Common myeloid progenitor, CD34-positive (primary cell): ENCODE measurements at regions not wholly inside any gene's neighbourhood (a gene's known extent, or its start where the extent isn't known, plus 50 kb on each side); places are given as distances from the start of the nearest gene placed in this dataset.
A peak's percentile ranks its signal among the peaks of the same experiment; 100 is the strongest.

Source experiments
- CTCF ChIA-PET: fragments of 350-600 bp; sonication (Branson Sonifier 250); formaldehyde crosslinking; loops from one replicate; lab custom pipeline; 2021; ENCODE audit warnings: antibody characterized with exemption; lab: Charles Lee
- POLR2A ChIA-PET: fragments of 350-600 bp; sonication (Branson Sonifier 250); formaldehyde crosslinking; loops from one replicate; lab custom pipeline; 2021; ENCODE audit warnings: antibody characterized with exemption; lab: Charles Lee
- DNase-seq, 3 donors: peaks; one replicate each; pipeline versions ENCODE4 v3.0.0 to v3.0.0-alpha.2; 2013
- H3K27ac ChIP-seq, 2 experiments: 1 replicate in 1 of 2; 2 replicates in 1 of 2; pipeline ENCODE4 v1.7.0; 2013; ENCODE audit warnings: inconsistent platforms in 2 of 2, low read length in 2 of 2, mild to moderate bottlenecking in 2 of 2, low read depth in 1 of 2, moderate library complexity in 1 of 2; ENCODE audit not compliant: severe bottlenecking in 2 of 2, insufficient read depth in 1 of 2, poor library complexity in 1 of 2
- H3K27me3 ChIP-seq, 5 experiments: replicated peaks in 2 of 5; 1 replicate in 3 of 5; 2 replicates in 2 of 5; pipeline versions ENCODE4 v1.6.1 to v1.7.0; 2013; ENCODE audit warnings: low read length in 4 of 5, mild to moderate bottlenecking in 2 of 5, moderate library complexity in 2 of 5, inconsistent platforms in 1 of 5; ENCODE audit not compliant: insufficient read depth in 5 of 5, control insufficient read depth in 4 of 5
- H3K36me3 ChIP-seq, 4 experiments: 1 replicate in 2 of 4; 2 replicates in 2 of 4; pipeline versions ENCODE4 v1.6.1 to v1.7.0; 2013; ENCODE audit warnings: low read length in 3 of 4, control low read depth in 1 of 4, mild to moderate bottlenecking in 1 of 4; ENCODE audit not compliant: control insufficient read depth in 4 of 4, insufficient read depth in 4 of 4
- H3K4me1 ChIP-seq, 4 experiments: 1 replicate in 3 of 4; 2 replicates in 1 of 4; pipeline versions ENCODE4 v1.6.1 to v1.7.1; 2013; ENCODE audit warnings: low read length in 3 of 4, mild to moderate bottlenecking in 3 of 4, control low read depth in 1 of 4, inconsistent platforms in 1 of 4, moderate library complexity in 1 of 4; ENCODE audit not compliant: control insufficient read depth in 4 of 4, insufficient read depth in 4 of 4; ENCODE audit errors: control extremely low read depth in 1 of 4
- H3K4me3 ChIP-seq, 7 experiments: 1 replicate in 4 of 7; 2 replicates in 3 of 7; pipeline versions ENCODE4 v1.5.1 to v1.7.0; 2013; ENCODE audit warnings: mild to moderate bottlenecking in 7 of 7, low read length in 6 of 7, moderate library complexity in 6 of 7, inconsistent platforms in 2 of 7, low read depth in 2 of 7, control low read depth in 1 of 7; ENCODE audit not compliant: insufficient read depth in 4 of 7, control insufficient read depth in 1 of 7; ENCODE audit errors: extremely low read depth in 1 of 7
- H3K9me3 ChIP-seq, 5 experiments: 1 replicate in 4 of 5; 2 replicates in 1 of 5; pipeline versions ENCODE4 v1.6.1 to v1.7.1; 2013; ENCODE audit warnings: low read length in 4 of 5, mild to moderate bottlenecking in 2 of 5, inconsistent platforms in 1 of 5, low read depth in 1 of 5, moderate library complexity in 1 of 5; ENCODE audit not compliant: control insufficient read depth in 4 of 5, insufficient read depth in 2 of 5; ENCODE audit errors: control extremely low read depth in 1 of 5
- WGBS: methylation state at CpG from one replicate; pipeline ENCODE4 v1.1.5; 2013; ENCODE audit not compliant: insufficient coverage; 5-methylcytosine and 5-hydroxymethylcytosine counted together

GRCh38 chr10:84660450-84661159 is 332.2 kb downstream of the CCSER2 start:
- Histone ChIP-seq H3K9me3 (no peaks in the 10 kb centered on the region), H3K4me1 (no peaks in the 10 kb centered on the region), H3K27me3 (peaks cover 0 to 4% (median 0%) of the 10 kb centered on the region in 5 experiments), H3K27ac (no peak overlapping the region), H3K4me3 (no peak overlapping the region), H3K36me3 (no peaks in the 10 kb centered on the region)
- DNase-seq, result no peak
- ChIA-PET CTCF (no interaction called here), POLR2A (no interaction called here)
- WGBS, result 91% methylated on average over 8 of the region's 9 CpGs

- Histone ChIP-seq H3K36me3 (no peaks in the 10 kb centered on the region), H3K4me1 (no peaks in the 10 kb centered on the region), H3K9me3 (no peaks in the 10 kb centered on the region), H3K27ac (no peak overlapping the region), H3K4me3 (no peak overlapping the region), H3K27me3 (no peaks in the 10 kb centered on the region)
- ChIA-PET POLR2A (no interaction called here), CTCF (no interaction called here)
- no peak for DNase-seq
- WGBS, result 91% methylated on average over 4 of the region's 5 CpGs
Measured at GRCh38 chr10:84665211-84665610, 336.8 kb downstream of the CCSER2 start.

- Histone ChIP-seq H3K27ac (no peak overlapping the region), H3K36me3 (no peaks in the 10 kb centered on the region), H3K4me1 (no peaks in the 10 kb centered on the region), H3K4me3 (no peak overlapping the region), H3K9me3 (no peaks in the 10 kb centered on the region), H3K27me3 (no peaks in the 10 kb centered on the region)
- CTCF ChIA-PET, result no interaction called here
- 50% methylated on average over 3 of the region's 9 CpGs for WGBS
- peak in 2 of 3 donors; percentile 3 to 11 for DNase-seq
- POLR2A ChIA-PET, result no interaction called here
Measured at GRCh38 chr10:84665883-84666463, 337.6 kb downstream of the CCSER2 start.

GRCh38 chr10:84668186-84668763 is 339.9 kb downstream of the CCSER2 start:
- CTCF ChIA-PET, result no interaction called here

GRCh38 chr10:84675060-84675459 is 346.7 kb downstream of the CCSER2 start:
- DNase-seq, result no peak
- POLR2A ChIA-PET, result no interaction called here

More at GRCh38 chr10:84668186-84668763, 339.9 kb downstream of the CCSER2 start:
- Histone ChIP-seq H3K27ac (no peak overlapping the region), H3K27me3 (no peaks in the 10 kb centered on the region), H3K4me3 (no peak overlapping the region), H3K4me1 (no peaks in the 10 kb centered on the region), H3K9me3 (no peaks in the 10 kb centered on the region), H3K36me3 (no peaks in the 10 kb centered on the region)
- DNase-seq, result no peak
- WGBS, result 92% methylated on average over 2 of the region's 5 CpGs
- POLR2A ChIA-PET, result no interaction called here

GRCh38 chr10:84676536-84676935 is 348.1 kb downstream of the CCSER2 start:
- no peak for DNase-seq
- CTCF ChIA-PET, result no interaction called here

More at GRCh38 chr10:84675060-84675459, 346.7 kb downstream of the CCSER2 start:
- Histone ChIP-seq H3K9me3 (no peaks in the 10 kb centered on the region), H3K4me3 (no peak overlapping the region), H3K36me3 (no peaks in the 10 kb centered on the region), H3K4me1 (no peaks in the 10 kb centered on the region), H3K27me3 (no peaks in the 10 kb centered on the region), H3K27ac (no peak overlapping the region)
- 100% methylated on average over 1 of the region's 2 CpGs for WGBS
- CTCF ChIA-PET, result no interaction called here

GRCh38 chr10:84681781-84682180 is 353.4 kb downstream of the CCSER2 start:
- ChIA-PET CTCF (interaction anchor here (1.2 kb wide), 1 partner anchor 18 kb away, joined by 3 read pairs; no protein-coding TSS in a partner anchor), POLR2A (no interaction called here)
- Histone ChIP-seq H3K9me3 (no peaks in the 10 kb centered on the region), H3K27ac (no peak overlapping the region), H3K4me3 (no peak overlapping the region), H3K4me1 (no peaks in the 10 kb centered on the region), H3K36me3 (no peaks in the 10 kb centered on the region), H3K27me3 (peaks cover 0 to 2% (median 0%) of the 10 kb centered on the region in 5 experiments)
- WGBS, result 87% methylated on average over 3 of the region's 3 CpGs
- DNase-seq, result no peak

More at GRCh38 chr10:84676536-84676935, 348.1 kb downstream of the CCSER2 start:
- Histone ChIP-seq H3K9me3 (no peaks in the 10 kb centered on the region), H3K27ac (no peak overlapping the region), H3K4me1 (no peaks in the 10 kb centered on the region), H3K4me3 (no peak overlapping the region), H3K27me3 (no peaks in the 10 kb centered on the region), H3K36me3 (no peaks in the 10 kb centered on the region)
- POLR2A ChIA-PET, result no interaction called here
- 100% methylated on average over 1 of the region's 3 CpGs for WGBS
